NAMALWA (cell line): ENCODE measurements at regions not wholly inside any gene's neighbourhood (a gene's known extent, or its start where the extent isn't known, plus 50 kb on each side); places are given as distances from the start of the nearest gene placed in this dataset.

Source experiments
- DNase-seq: peaks from one replicate; pipeline ENCODE4 v3.0.0-alpha.2; 2015; ENCODE audit warnings: low spot score

- DNase-seq: no peak
Observed at GRCh38 chr14:38310420-38310995, 54.6 kb upstream of the CLEC14A start.

- no peak for DNase-seq
Observed at GRCh38 chr14:38309522-38310277, 53.8 kb upstream of the CLEC14A start.
